K562 (cell line): ENCODE measurements at regions not wholly inside any gene's neighbourhood (a gene's known extent, or its start where the extent isn't known, plus 50 kb on each side); places are given as distances from the start of the nearest gene placed in this dataset.

Experiments used
- ATAC-seq: fragments of 200-7000 bp; cut with Tn5 transposase; 3 replicates; pipeline ENCODE4 v1.9.1; 2020; ENCODE audit warnings: moderate library complexity
- BruUV-seq: library from RNA; stranded (reverse); fragments of 400-500 nt; replicated peaks from 2 replicates; lab custom pipeline; 2021; lab: Mats Ljungman, UMichigan
- CTCF ChIA-PET: fragments of 300-600 bp; formaldehyde crosslinking; extraction: SDS; loops from one replicate; lab custom pipeline; 2021; ENCODE audit warnings: low intra/inter-chr PET ratio; lab: Yijun Ruan, JAX
- POLR2A ChIA-PET: fragments of 300-600, 350-650 bp; sonication (Branson Sonifier 250); formaldehyde crosslinking; extraction: SDS; loops from one replicate; lab custom pipeline; 2021; ENCODE audit warnings: antibody characterized with exemption, inconsistent platforms; lab: Yijun Ruan, JAX
- DNase-seq, 4 experiments: peaks; one replicate each; pipeline versions ENCODE4 v3.0.0 to v3.0.0-alpha.2; 2011 to 2018; ENCODE audit warnings: low spot score in 3 of 4, mixed read lengths in 3 of 4; ENCODE audit errors: extremely low read depth in 1 of 4
- FAIRE-seq: peaks from 2 replicates; lab custom pipeline; 2011; peaks lifted over from hg19 to GRCh38; lab: Jason Lieb, UNC
- H2AFZ ChIP-seq: 2 replicates; pipeline ENCODE4 v1.6.0; 2011; ENCODE audit warnings: low read depth, low read length, control low read depth, inconsistent platforms
- H3K27ac ChIP-seq: fragments of 200-600 bp; 3 replicates; pipeline ENCODE4 v1.8.0; 2011; ENCODE audit warnings: low read depth, mild to moderate bottlenecking, control low read depth, inconsistent platforms, low read length, moderate library complexity, mixed read lengths; ENCODE audit errors: extremely low read depth
- H3K27me3 ChIP-seq, 2 experiments: fragments of 300-600 bp in 1 of 2; 2 replicates in 1 of 2; 3 replicates in 1 of 2; pipeline versions ENCODE4 v1.6.0 to v1.8.0; 2011; ENCODE audit warnings: inconsistent platforms in 2 of 2, low read length in 2 of 2, mild to moderate bottlenecking in 1 of 2, mixed read lengths in 1 of 2, moderate library complexity in 1 of 2; ENCODE audit not compliant: control insufficient read depth in 2 of 2, insufficient read depth in 2 of 2
- H3K36me3 ChIP-seq: fragments of 300-600 bp; 3 replicates; pipeline ENCODE4 v1.8.0; 2011; ENCODE audit warnings: mild to moderate bottlenecking, low read length, inconsistent platforms; ENCODE audit not compliant: control insufficient read depth, insufficient read depth
- H3K4me1 ChIP-seq, 2 experiments: fragments of 200-600 bp in 1 of 2; replicated peaks in 1 of 2; 2 replicates in 1 of 2; 3 replicates in 1 of 2; pipeline versions ENCODE4 v1.5.1 to v1.8.0; 2011; ENCODE audit warnings: inconsistent platforms in 2 of 2, low read length in 2 of 2, mild to moderate bottlenecking in 1 of 2, mixed read lengths in 1 of 2, moderate library complexity in 1 of 2; ENCODE audit not compliant: control insufficient read depth in 2 of 2, insufficient read depth in 2 of 2
- H3K4me2 ChIP-seq: 2 replicates; pipeline ENCODE4 v1.6.1; 2011; ENCODE audit warnings: low read length, control low read depth, inconsistent platforms, mixed read lengths; ENCODE audit not compliant: insufficient read depth
- H3K4me3 ChIP-seq: fragments of 200-600 bp; sonication (generic), shearing (Covaris generic); 2 replicates; pipeline ENCODE4 v1.5.1; 2016; ENCODE audit warnings: control low read depth, inconsistent platforms
- H3K79me2 ChIP-seq: fragments of 200-600 bp; 3 replicates; pipeline ENCODE4 v1.8.0; 2011; ENCODE audit warnings: low read length, inconsistent platforms; ENCODE audit not compliant: control insufficient read depth, insufficient read depth
- H3K9ac ChIP-seq, 2 experiments: 2 replicates each; pipeline versions ENCODE4 v1.6.0 to v1.6.1; 2011; ENCODE audit warnings: low read depth in 2 of 2, low read length in 2 of 2, control low read depth in 1 of 2, inconsistent platforms in 1 of 2, mild to moderate bottlenecking in 1 of 2, mixed read lengths in 1 of 2; ENCODE audit not compliant: insufficient read depth in 1 of 2
- H3K9me1 ChIP-seq: one replicate; pipeline ENCODE4 v1.6.0; 2011; ENCODE audit warnings: inconsistent platforms, mild to moderate bottlenecking, low read length, moderate library complexity; ENCODE audit not compliant: control insufficient read depth, insufficient read depth
- H3K9me3 ChIP-seq: replicated peaks from 2 replicates; pipeline ENCODE4 v1.5.1; 2011; ENCODE audit warnings: low read depth, low read length, inconsistent platforms; ENCODE audit not compliant: control insufficient read depth, insufficient read depth
- H4K20me1 ChIP-seq: replicated peaks from 2 replicates; pipeline ENCODE4 v1.6.1; 2011; ENCODE audit warnings: low read length, inconsistent platforms, mixed read lengths; ENCODE audit not compliant: control insufficient read depth, insufficient read depth
- DDX20 ChIP-seq: fragments of 450-650 bp; IDR thresholded peaks from 2 replicates; pipeline ENCODE4 v1.6.1; 2016; ENCODE audit warnings: missing genetic modification characterization, low read depth, mild to moderate bottlenecking, missing compliant biosample characterization, moderate library complexity
- KLF16 ChIP-seq: IDR thresholded peaks from 2 replicates; pipeline ENCODE4 v1.6.1; 2016; ENCODE audit warnings: antibody characterized with exemption
- SNRNP70 ChIP-seq: fragments of 200-400 bp; formaldehyde crosslinking; optimal IDR thresholded peaks from 2 replicates; pipeline ENCODE3; 2017; ENCODE audit warnings: low read depth, low read length
- ZFX ChIP-seq: sonication (generic); formaldehyde crosslinking; IDR thresholded peaks from 2 replicates; pipeline ENCODE4 v1.8.0; 2022; ENCODE audit warnings: mild to moderate bottlenecking, missing genetic modification reagents, moderate library complexity
- ZNF133 ChIP-seq: fragments of 250-450 bp; sonication (Bioruptor Pico); IDR thresholded peaks from 2 replicates; pipeline ENCODE4 v1.4.0; 2020; ENCODE audit warnings: mild to moderate bottlenecking
- ZNF282 ChIP-seq: sonication (generic); formaldehyde crosslinking; IDR thresholded peaks from 2 replicates; pipeline ENCODE4 v1.8.1; 2023; ENCODE audit warnings: missing genetic modification reagents
- ZNF707 ChIP-seq: fragments of 250-450 bp; sonication (Bioruptor Pico); conservative IDR thresholded peaks from 2 replicates; pipeline ENCODE4 v1.8.0; 2022; ENCODE audit warnings: inconsistent platforms, mild to moderate bottlenecking, moderate library complexity
- WGBS: fragments of 100-300 bp; shearing (Covaris generic); methylation state at CpG from one replicate; pipeline ENCODE4 v1.1.6; 2016; ENCODE audit warnings: low coverage, mixed read lengths; ENCODE audit not compliant: insufficient coverage; ENCODE audit errors: missing lambda C conversion rate; 5-methylcytosine and 5-hydroxymethylcytosine counted together
- in situ Hi-C: fragments of 300-500 bp; cut with MboI; formaldehyde crosslinking; loops from 4 replicates; pipeline ENCODE4 v1.15.0; 2018; ENCODE audit warnings: inconsistent platforms, mixed read lengths
- intact Hi-C: fragments of 100-400 bp; cut with micrococcal nuclease; formaldehyde crosslinking; loops from 2 replicates; pipeline ENCODE4 v1.14.2; 2022
- TF ChIP-seq, protein P1 (sequence below): fragments of 450-650 bp; formaldehyde crosslinking; IDR thresholded peaks from 2 replicates; pipeline ENCODE4 v1.4.0; 2022; ENCODE audit warnings: mild to moderate bottlenecking, moderate library complexity
- TF ChIP-seq, protein P2 (sequence below): fragments of 450-650 bp; IDR thresholded peaks from 2 replicates; pipeline ENCODE4 v1.6.1; 2016; ENCODE audit warnings: low read depth

DNA sequence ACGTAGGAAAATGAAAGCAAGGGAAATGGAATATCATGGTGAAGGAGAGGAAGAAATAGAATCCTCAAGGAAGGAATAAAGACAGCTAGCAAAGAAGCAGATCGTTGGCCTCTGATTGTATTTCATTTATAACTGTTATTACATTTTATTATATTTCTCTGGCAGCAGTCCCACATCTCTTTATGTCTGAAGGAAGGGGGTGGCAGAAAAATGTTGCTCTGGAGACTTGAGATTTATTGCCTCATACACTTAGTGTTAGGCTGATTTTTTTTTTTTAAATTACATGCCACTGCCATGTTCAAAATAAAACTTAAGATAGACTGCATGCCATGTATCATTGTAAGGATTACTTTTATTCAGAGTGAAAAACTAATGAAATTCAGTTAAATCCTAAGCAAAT is 971.7 kb upstream of the CHORDC1 start:
- no peak overlapping the region for H3K27ac ChIP-seq
- H3K9ac ChIP-seq = no peak overlapping the region
- ChIA-PET CTCF (no interaction called here), POLR2A (no interaction called here)
- no peaks in the 10 kb centered on the region for H3K27me3 ChIP-seq
- FAIRE-seq (no peak), ATAC-seq (no peak), DNase-seq (no peak)
- H4K20me1 ChIP-seq = no peaks in the 10 kb centered on the region
- H3K79me2 ChIP-seq = no peaks in the 10 kb centered on the region
- no peak overlapping the region for H3K4me3 ChIP-seq
- 0% methylated on average over 2 of the region's 2 CpGs for WGBS
- H2AFZ ChIP-seq = no peak overlapping the region
- in situ Hi-C loops (no loop called here), intact Hi-C loops (no loop called here)
- H3K9me3 ChIP-seq = no peaks in the 10 kb centered on the region; the same call in 1 of the 2 replicates
- no peak for TF ChIP-seq ZNF282 (CRISPR knock-in tag)
- TF ChIP-seq ZNF133 (CRISPR knock-in tag) = no peak
- TF ChIP-seq, protein P1, sequence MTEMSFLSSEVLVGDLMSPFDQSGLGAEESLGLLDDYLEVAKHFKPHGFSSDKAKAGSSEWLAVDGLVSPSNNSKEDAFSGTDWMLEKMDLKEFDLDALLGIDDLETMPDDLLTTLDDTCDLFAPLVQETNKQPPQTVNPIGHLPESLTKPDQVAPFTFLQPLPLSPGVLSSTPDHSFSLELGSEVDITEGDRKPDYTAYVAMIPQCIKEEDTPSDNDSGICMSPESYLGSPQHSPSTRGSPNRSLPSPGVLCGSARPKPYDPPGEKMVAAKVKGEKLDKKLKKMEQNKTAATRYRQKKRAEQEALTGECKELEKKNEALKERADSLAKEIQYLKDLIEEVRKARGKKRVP (CRISPR knock-in tag) = no peak
- TF ChIP-seq KLF16 = no peak
- TF ChIP-seq ZNF707 = no peak
- no peak for TF ChIP-seq SNRNP70
- no peak for TF ChIP-seq DDX20 (tag)
- TF ChIP-seq, protein P2, sequence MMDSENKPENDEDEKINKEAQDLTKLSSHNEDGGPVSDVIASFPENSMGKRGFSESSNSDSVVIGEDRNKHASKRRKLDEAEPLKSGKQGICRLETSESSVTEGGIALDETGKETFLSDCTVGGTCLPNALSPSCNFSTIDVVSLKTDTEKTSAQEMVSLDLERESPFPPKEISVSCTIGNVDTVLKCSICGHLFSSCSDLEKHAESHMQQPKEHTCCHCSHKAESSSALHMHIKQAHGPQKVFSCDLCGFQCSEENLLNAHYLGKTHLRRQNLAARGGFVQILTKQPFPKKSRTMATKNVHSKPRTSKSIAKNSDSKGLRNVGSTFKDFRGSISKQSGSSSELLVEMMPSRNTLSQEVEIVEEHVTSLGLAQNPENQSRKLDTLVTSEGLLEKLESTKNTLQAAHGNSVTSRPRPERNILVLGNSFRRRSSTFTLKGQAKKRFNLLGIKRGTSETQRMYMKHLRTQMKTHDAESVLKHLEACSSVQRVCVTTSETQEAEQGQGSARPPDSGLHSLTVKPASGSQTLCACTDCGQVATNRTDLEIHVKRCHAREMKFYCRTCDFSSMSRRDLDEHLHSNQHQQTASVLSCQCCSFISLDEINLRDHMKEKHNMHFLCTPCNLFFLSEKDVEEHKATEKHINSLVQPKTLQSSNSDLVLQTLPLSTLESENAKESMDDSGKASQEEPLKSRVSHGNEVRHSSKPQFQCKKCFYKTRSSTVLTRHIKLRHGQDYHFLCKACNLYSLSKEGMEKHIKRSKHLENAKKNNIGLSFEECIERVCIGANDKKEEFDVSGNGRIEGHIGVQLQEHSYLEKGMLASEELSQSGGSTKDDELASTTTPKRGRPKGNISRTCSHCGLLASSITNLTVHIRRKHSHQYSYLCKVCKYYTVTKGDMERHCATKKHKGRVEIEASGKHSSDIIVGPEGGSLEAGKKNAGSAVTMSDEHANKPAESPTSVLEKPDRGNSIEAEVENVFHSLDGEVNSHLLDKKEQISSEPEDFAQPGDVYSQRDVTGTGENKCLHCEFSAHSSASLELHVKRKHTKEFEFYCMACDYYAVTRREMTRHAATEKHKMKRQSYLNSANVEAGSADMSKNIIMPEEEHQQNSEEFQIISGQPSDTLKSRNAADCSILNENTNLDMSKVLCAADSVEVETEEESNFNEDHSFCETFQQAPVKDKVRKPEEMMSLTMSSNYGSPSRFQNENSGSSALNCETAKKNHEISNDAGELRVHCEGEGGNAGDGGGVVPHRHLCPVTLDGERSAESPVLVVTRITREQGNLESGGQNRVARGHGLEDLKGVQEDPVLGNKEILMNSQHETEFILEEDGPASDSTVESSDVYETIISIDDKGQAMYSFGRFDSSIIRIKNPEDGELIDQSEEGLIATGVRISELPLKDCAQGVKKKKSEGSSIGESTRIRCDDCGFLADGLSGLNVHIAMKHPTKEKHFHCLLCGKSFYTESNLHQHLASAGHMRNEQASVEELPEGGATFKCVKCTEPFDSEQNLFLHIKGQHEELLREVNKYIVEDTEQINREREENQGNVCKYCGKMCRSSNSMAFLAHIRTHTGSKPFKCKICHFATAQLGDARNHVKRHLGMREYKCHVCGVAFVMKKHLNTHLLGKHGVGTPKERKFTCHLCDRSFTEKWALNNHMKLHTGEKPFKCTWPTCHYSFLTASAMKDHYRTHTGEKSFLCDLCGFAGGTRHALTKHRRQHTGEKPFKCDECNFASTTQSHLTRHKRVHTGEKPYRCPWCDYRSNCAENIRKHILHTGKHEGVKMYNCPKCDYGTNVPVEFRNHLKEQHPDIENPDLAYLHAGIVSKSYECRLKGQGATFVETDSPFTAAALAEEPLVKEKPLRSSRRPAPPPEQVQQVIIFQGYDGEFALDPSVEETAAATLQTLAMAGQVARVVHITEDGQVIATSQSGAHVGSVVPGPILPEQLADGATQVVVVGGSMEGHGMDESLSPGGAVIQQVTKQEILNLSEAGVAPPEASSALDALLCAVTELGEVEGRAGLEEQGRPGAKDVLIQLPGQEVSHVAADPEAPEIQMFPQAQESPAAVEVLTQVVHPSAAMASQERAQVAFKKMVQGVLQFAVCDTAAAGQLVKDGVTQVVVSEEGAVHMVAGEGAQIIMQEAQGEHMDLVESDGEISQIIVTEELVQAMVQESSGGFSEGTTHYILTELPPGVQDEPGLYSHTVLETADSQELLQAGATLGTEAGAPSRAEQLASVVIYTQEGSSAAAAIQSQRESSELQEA = no peak
- TF ChIP-seq ZFX (CRISPR knock-in tag) = no peak
- BruUV-seq = no TSS peak
- no peak overlapping the region for H3K4me2 ChIP-seq
- H3K9me1 ChIP-seq = no peaks in the 10 kb centered on the region
- H3K4me1 ChIP-seq = no peaks in the 10 kb centered on the region
- no peaks in the 10 kb centered on the region for H3K36me3 ChIP-seq
